KMS-11 (cell line): ENCODE measurements at regions not wholly inside any gene's neighbourhood (a gene's known extent, or its start where the extent isn't known, plus 50 kb on each side); places are given as distances from the start of the nearest gene placed in this dataset.

ENCODE experiments used
- H2AFZ ChIP-seq: fragments of 200-600 bp; sonication (generic); 2 replicates; pipeline ENCODE4 v1.6.1; 2016; ENCODE audit warnings: antibody characterized with exemption, mixed run types, low read depth
- H3K27ac ChIP-seq: fragments of 200-600 bp; sonication (generic); 2 replicates; pipeline ENCODE4 v1.6.1; 2016; ENCODE audit warnings: mild to moderate bottlenecking, mixed run types
- H3K27me3 ChIP-seq: fragments of 200-600 bp; sonication (generic); 2 replicates; pipeline ENCODE4 v1.6.1; 2017; ENCODE audit warnings: mild to moderate bottlenecking, low read depth, mixed run types, moderate library complexity; ENCODE audit not compliant: insufficient read depth
- H3K36me3 ChIP-seq: fragments of 200-600 bp; sonication (generic); 2 replicates; pipeline ENCODE4 v1.6.1; 2017; ENCODE audit warnings: mild to moderate bottlenecking, mixed run types; ENCODE audit not compliant: insufficient read depth
- H3K4me1 ChIP-seq: fragments of 200-600 bp; sonication (generic); 2 replicates; pipeline ENCODE4 v1.6.1; 2016; ENCODE audit warnings: mild to moderate bottlenecking, low read depth, mixed run types; ENCODE audit not compliant: poor library complexity, severe bottlenecking
- H3K4me2 ChIP-seq: fragments of 200-600 bp; sonication (generic); 2 replicates; pipeline ENCODE4 v1.7.0; 2016; ENCODE audit warnings: mild to moderate bottlenecking, mixed run types
- H3K4me3 ChIP-seq: fragments of 200-600 bp; sonication (generic); IDR thresholded peaks from 2 replicates; pipeline ENCODE4 v1.6.1; 2017; ENCODE audit warnings: low read depth, low read length, mixed read lengths; ENCODE audit not compliant: insufficient read depth
- H3K79me2 ChIP-seq: fragments of 200-600 bp; sonication (generic); 2 replicates; pipeline ENCODE4 v1.6.1; 2016; ENCODE audit warnings: low read depth, mixed run types; ENCODE audit not compliant: insufficient read depth
- H3K9ac ChIP-seq: fragments of 200-600 bp; sonication (generic); 2 replicates; pipeline ENCODE4 v1.6.1; 2016; ENCODE audit warnings: mild to moderate bottlenecking, mixed run types
- H4K20me1 ChIP-seq: fragments of 200-600 bp; sonication (generic); 2 replicates; pipeline ENCODE4 v1.6.1; 2016; ENCODE audit warnings: mild to moderate bottlenecking, mixed run types; ENCODE audit not compliant: insufficient read depth
- TF ChIP-seq, protein P1 (sequence below): fragments of 200-600 bp; sonication (generic); conservative IDR thresholded peaks from 2 replicates; pipeline ENCODE4 v1.6.1; 2017; ENCODE audit warnings: low read depth, mild to moderate bottlenecking, antibody characterized with exemption, low read length, moderate library complexity, mixed read lengths

DNA sequence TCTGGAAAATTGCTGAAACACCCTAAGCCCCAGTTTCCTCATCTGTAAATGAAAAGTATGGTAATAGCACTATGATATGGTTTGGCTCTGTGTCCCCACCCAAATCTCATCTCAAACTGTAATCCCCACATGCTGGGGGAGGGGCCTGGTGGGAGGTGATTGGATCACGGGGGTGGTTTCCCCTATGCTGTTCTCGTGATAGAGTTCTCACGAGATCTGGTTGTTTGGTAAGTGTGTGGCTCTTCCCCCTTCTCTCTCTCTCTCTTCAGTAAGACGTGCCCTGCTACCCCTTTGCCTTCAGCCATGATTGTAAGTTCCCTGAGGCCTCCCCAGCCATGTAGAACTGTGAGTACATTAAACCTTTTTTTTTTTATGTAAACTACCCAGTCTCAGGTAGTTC, 490.7 kb downstream of the TMEM114 start:
- Histone ChIP-seq H3K36me3 (no peaks in the 10 kb centered on the region), H3K27ac (no peak overlapping the region)

DNA sequence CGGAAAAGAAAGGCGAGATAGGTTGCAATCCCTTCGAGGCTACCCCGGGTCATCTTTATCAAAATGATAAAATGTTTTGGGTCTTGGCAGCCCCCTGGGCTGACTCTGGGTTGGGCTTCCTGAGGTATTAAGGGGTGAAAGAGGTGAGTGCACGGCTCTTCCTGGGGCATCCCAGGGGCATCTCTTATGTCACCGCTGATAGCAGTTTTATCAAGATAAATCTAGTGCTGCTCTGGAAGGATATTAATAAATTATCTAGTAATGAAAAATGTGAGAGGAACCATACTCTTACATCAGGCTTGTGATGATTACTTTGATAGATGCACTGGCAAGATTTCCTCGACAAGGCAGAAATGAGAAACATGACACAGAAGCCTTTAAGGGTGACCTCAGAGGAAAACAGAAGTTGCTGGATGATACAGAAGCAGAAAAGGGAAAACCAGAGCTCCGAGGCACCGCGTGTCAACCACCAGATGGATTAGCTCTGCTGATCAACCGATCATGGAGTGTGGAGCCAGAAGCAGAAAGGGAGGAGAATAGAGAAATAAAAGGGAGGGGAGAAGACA, 491.3 kb downstream of the TMEM114 start:
- Histone ChIP-seq H3K4me2 (no peak overlapping the region), H3K9ac (no peak overlapping the region), H3K79me2 (no peaks in the 10 kb centered on the region), H2AFZ (no peak overlapping the region), H3K4me3 (no peak overlapping the region), H3K4me1 (no peaks in the 10 kb centered on the region), H3K27ac (no peak overlapping the region), H3K27me3 (no peaks in the 10 kb centered on the region), H4K20me1 (no peaks in the 10 kb centered on the region), H3K36me3 (no peaks in the 10 kb centered on the region)
- TF ChIP-seq, protein P1, sequence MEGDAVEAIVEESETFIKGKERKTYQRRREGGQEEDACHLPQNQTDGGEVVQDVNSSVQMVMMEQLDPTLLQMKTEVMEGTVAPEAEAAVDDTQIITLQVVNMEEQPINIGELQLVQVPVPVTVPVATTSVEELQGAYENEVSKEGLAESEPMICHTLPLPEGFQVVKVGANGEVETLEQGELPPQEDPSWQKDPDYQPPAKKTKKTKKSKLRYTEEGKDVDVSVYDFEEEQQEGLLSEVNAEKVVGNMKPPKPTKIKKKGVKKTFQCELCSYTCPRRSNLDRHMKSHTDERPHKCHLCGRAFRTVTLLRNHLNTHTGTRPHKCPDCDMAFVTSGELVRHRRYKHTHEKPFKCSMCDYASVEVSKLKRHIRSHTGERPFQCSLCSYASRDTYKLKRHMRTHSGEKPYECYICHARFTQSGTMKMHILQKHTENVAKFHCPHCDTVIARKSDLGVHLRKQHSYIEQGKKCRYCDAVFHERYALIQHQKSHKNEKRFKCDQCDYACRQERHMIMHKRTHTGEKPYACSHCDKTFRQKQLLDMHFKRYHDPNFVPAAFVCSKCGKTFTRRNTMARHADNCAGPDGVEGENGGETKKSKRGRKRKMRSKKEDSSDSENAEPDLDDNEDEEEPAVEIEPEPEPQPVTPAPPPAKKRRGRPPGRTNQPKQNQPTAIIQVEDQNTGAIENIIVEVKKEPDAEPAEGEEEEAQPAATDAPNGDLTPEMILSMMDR: no peak

More for the DNA sequence above, 490.7 kb downstream of the TMEM114 start:
- Histone ChIP-seq H3K27me3 (no peaks in the 10 kb centered on the region), H3K4me3 (no peak overlapping the region), H3K4me1 (no peaks in the 10 kb centered on the region), H3K79me2 (no peaks in the 10 kb centered on the region), H2AFZ (no peak overlapping the region), H3K9ac (no peak overlapping the region), H4K20me1 (no peaks in the 10 kb centered on the region), H3K4me2 (no peak overlapping the region)
- TF ChIP-seq, protein P1: no peak

GRCh38 chr16:8096211-8096610, 494.1 kb downstream of the TMEM114 start:
- Histone ChIP-seq H2AFZ (no peak overlapping the region), H3K36me3 (no peaks in the 10 kb centered on the region)

DNA sequence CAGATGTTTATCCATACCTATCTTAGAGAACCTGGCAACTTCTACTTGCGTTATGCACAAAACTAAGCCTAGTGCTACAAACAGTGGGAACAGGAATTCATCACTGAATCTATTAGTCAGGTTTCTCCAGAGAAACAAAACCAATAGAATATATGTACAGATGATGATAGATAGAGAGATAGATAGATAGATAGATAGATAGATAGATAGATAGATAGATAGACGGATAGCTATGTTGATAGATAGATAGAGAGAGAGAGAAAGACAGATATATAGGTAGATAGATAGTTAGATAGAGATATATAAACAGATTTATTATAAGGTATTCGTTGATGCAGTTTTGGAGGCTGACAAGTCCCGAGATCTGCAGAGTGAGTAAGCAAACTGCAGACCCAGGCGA, 495.6 kb downstream of the TMEM114 start:
- no peak overlapping the region for H3K4me2 ChIP-seq
- no peak overlapping the region for H2AFZ ChIP-seq
- H3K9ac ChIP-seq: no peak overlapping the region
- H3K4me1 ChIP-seq: no peaks in the 10 kb centered on the region
- H3K27ac ChIP-seq: no peak overlapping the region
- no peaks in the 10 kb centered on the region for H3K79me2 ChIP-seq
- H4K20me1 ChIP-seq: no peaks in the 10 kb centered on the region
- H3K36me3 ChIP-seq: no peaks in the 10 kb centered on the region
- TF ChIP-seq, protein P1: no peak
- H3K27me3 ChIP-seq: no peaks in the 10 kb centered on the region
- no peak overlapping the region for H3K4me3 ChIP-seq

More at GRCh38 chr16:8096211-8096610, 494.1 kb downstream of the TMEM114 start:
- H3K27me3 ChIP-seq: no peaks in the 10 kb centered on the region
- H3K4me1 ChIP-seq: no peaks in the 10 kb centered on the region
- H3K4me2 ChIP-seq: no peak overlapping the region
- no peak overlapping the region for H3K4me3 ChIP-seq
- H3K79me2 ChIP-seq: no peaks in the 10 kb centered on the region
- H3K9ac ChIP-seq: no peak overlapping the region
- no peaks in the 10 kb centered on the region for H4K20me1 ChIP-seq
- no peak overlapping the region for H3K27ac ChIP-seq
- TF ChIP-seq, protein P1: no peak
